Ovary (tissue), 3 donors: ENCODE measurements at regions not wholly inside any gene's neighbourhood (a gene's known extent, or its start where the extent isn't known, plus 50 kb on each side); places are given as distances from the start of the nearest gene placed in this dataset.
"Not testable (repeated sequence)": the region's sequence is repeated elsewhere in the genome, so short reads cannot be mapped to it uniquely, and the experiment has no call there.

Experiments used
- CTCF ChIP-seq, 3 donors: fragments of 450-650 bp in 2 of 3; fragments of 200-600 bp in 1 of 3; IDR thresholded peaks; one replicate each; pipeline versions ENCODE4 v1.5.1 to v1.8.0; 2016 to 2022; ENCODE audit warnings: antibody characterized with exemption in 3 of 3, mild to moderate bottlenecking in 1 of 3
- POLR2A ChIP-seq: fragments of 450-650 bp; IDR thresholded peaks from one replicate; pipeline ENCODE4 v1.6.1; 2017; ENCODE audit warnings: antibody characterized with exemption, mild to moderate bottlenecking, moderate library complexity
- donor health status: DM: no; HTN: no; CAD: no.

DNA sequence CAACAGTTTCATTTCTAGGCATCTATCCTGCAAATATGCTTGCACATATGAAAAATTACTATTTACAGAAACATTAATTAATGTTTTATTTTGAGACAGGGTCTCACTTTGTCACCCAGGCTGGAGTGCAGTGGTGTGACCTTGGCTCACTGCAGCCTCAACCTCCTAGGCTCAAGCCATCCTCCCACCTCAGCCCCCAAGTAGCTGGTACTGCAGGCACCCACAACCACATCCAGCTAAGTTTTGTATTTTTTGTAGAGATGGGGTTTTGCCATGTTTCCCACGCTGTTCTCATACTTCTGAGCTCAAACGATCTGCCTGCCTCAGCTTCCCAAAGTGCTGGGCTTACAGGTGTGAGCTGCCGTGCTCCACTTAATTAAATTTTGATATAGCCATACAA, 86.2 kb upstream of the CCND2 start:
- not testable (repeated sequence) for TF ChIP-seq CTCF (IDR thresholded peaks at IDR 0.05); POLR2A
